ENCODE measurements at regions not wholly inside any gene's neighbourhood (a gene's known extent, or its start where the extent isn't known, plus 50 kb on each side); places are given as distances from the start of the nearest gene placed in this dataset.

- DNase-seq (ENCODE audit: low read depth in 4 of 4, low spot score in 1 of 4): no peak
These were observed 201.4 kb downstream of the KIF26A start for GRCh38 chr14:104339829-104340228.

- peak in 1 of 4 experiments; percentile 28 for DNase-seq (ENCODE audit: low read depth in 4 of 4, low spot score in 1 of 4)
These were observed 203.4 kb downstream of the KIF26A start for GRCh38 chr14:104341532-104342434.

GRCh38 chr14:104342435-104343293 is 204.3 kb downstream of the KIF26A start:
- DNase-seq (ENCODE audit: low read depth in 4 of 4, low spot score in 1 of 4): no peak

- no peak for DNase-seq (ENCODE audit: low read depth in 4 of 4, low spot score in 1 of 4)
These were observed 204.9 kb downstream of the KIF26A start for GRCh38 chr14:104343294-104343625.

GRCh38 chr14:104343690-104344640 is 205.6 kb downstream of the KIF26A start:
- DNase-seq (ENCODE audit: low read depth in 4 of 4, low spot score in 1 of 4): no peak

- DNase-seq (ENCODE audit: low read depth in 4 of 4, low spot score in 1 of 4): no peak
These were observed 206.6 kb downstream of the KIF26A start for GRCh38 chr14:104344818-104345620.

GRCh38 chr14:104345621-104346462 is 207.5 kb downstream of the KIF26A start:
- DNase-seq (ENCODE audit: low read depth in 4 of 4, low spot score in 1 of 4): no peak

GRCh38 chr14:104346608-104347007 is 208.2 kb downstream of the KIF26A start:
- DNase-seq (ENCODE audit: low read depth in 4 of 4, low spot score in 1 of 4): no peak

GRCh38 chr14:104348741-104349140 is 210.4 kb downstream of the KIF26A start:
- DNase-seq (ENCODE audit: low read depth in 4 of 4, low spot score in 1 of 4): no peak

GRCh38 chr14:104349950-104350349 is 211.6 kb downstream of the KIF26A start:
- DNase-seq (ENCODE audit: low read depth in 4 of 4, low spot score in 1 of 4): no peak

GRCh38 chr14:104350463-104351185 is 212.2 kb downstream of the KIF26A start:
- DNase-seq (ENCODE audit: low read depth in 4 of 4, low spot score in 1 of 4): no peak

GRCh38 chr14:104351849-104352492 is 213.6 kb downstream of the KIF26A start:
- DNase-seq (ENCODE audit: low read depth in 4 of 4, low spot score in 1 of 4): no peak

- no peak for DNase-seq (ENCODE audit: low read depth in 4 of 4, low spot score in 1 of 4)
These were observed 214.3 kb downstream of the KIF26A start for GRCh38 chr14:104352493-104353220.

- DNase-seq (ENCODE audit: low read depth in 4 of 4, low spot score in 1 of 4): no peak
These were observed 215.0 kb downstream of the KIF26A start for GRCh38 chr14:104353221-104353920.

GRCh38 chr14:104353921-104354701 is 215.7 kb downstream of the KIF26A start:
- DNase-seq (ENCODE audit: low read depth in 4 of 4, low spot score in 1 of 4): no peak

All from stimulated activated CD4-positive, alpha-beta T cell treated with anti-CD3 and anti-CD28 coated beads, Interleukin-1b, Interleukin-23, amount 100 ng/mL, for 24 hours (primary cell).